Uterus (tissue), 3 donors: ENCODE measurements at regions not wholly inside any gene's neighbourhood (a gene's known extent, or its start where the extent isn't known, plus 50 kb on each side); places are given as distances from the start of the nearest gene placed in this dataset.

ENCODE experiments used
- DNase-seq, 2 donors: peaks; one replicate each; pipeline ENCODE4 v3.0.0-alpha.2; 2019 to 2020
- H3K27ac ChIP-seq, 2 donors: fragments of 200-600 bp; sonication (generic); 1 replicate in 1 of 2; 2 replicates in 1 of 2; pipeline ENCODE4 v1.5.1; 2016 to 2018
- H3K27me3 ChIP-seq, 2 donors: fragments of 200-600 bp; sonication (generic); one replicate each; pipeline ENCODE4 v1.5.1; 2018 to 2019; ENCODE audit warnings: control low read depth in 1 of 2
- H3K36me3 ChIP-seq, 2 donors: fragments of 200-600 bp; sonication (generic); one replicate each; pipeline ENCODE4 v1.5.1; 2019; ENCODE audit warnings: control low read depth in 1 of 2
- H3K4me1 ChIP-seq, 2 donors: fragments of 200-600 bp; sonication (generic); one replicate each; pipeline ENCODE4 v1.5.1; 2018 to 2019; ENCODE audit warnings: control low read depth in 1 of 2
- H3K4me3 ChIP-seq, 2 donors: fragments of 200-600 bp; sonication (generic); 1 replicate in 1 of 2; 2 replicates in 1 of 2; pipeline ENCODE4 v1.5.1; 2018 to 2019; ENCODE audit warnings: mild to moderate bottlenecking in 1 of 2
- H3K9me3 ChIP-seq, 2 donors: fragments of 200-600 bp; sonication (generic); one replicate each; pipeline ENCODE4 v1.5.1; 2019; ENCODE audit warnings: control low read depth in 1 of 2
- CTCF ChIP-seq, 4 experiments: fragments of 200-600 bp in 2 of 4; fragments of 450-650 bp in 2 of 4; sonication (generic) in 2 of 4; IDR thresholded peaks; one replicate each; pipeline ENCODE4 v1.5.1; 2016 to 2019; ENCODE audit warnings: antibody characterized with exemption in 4 of 4, mild to moderate bottlenecking in 2 of 4, moderate library complexity in 1 of 4
- POLR2A ChIP-seq, 2 donors: fragments of 450-650 bp; IDR thresholded peaks; one replicate each; pipeline ENCODE4 v1.6.1; 2016; ENCODE audit warnings: antibody characterized with exemption in 2 of 2, mild to moderate bottlenecking in 1 of 2, moderate library complexity in 1 of 2
- intact Hi-C: fragments of 100-400 bp; cut with DNase I; formaldehyde crosslinking; loops from one replicate; pipeline ENCODE4 v1.15.1; 2023; ENCODE audit warnings: low total_unique reads
- donor health status: DM: yes; HTN: yes; CAD: no.

- TF ChIP-seq CTCF (IDR thresholded peaks at IDR 0.05) (no peak), POLR2A (IDR thresholded peaks at IDR 0.05) (no peak)
- Histone ChIP-seq H3K36me3 (no peaks in the 10 kb centered on the region), H3K27ac (peak overlapping the region in 1 of 2 donors; percentile 50), H3K27me3 (no peaks in the 10 kb centered on the region), H3K9me3 (no peaks in the 10 kb centered on the region), H3K4me1 (peaks cover 0 to 8% of the 10 kb centered on the region in 2 donors), H3K4me3 (no peak overlapping the region)
- no peak for DNase-seq
- intact Hi-C loops, result no loop called here
These were observed 101.0 kb downstream of the TTC32 start for GRCh38 chr2:19800796-19801195.

- no peak for TF ChIP-seq CTCF (IDR thresholded peaks at IDR 0.05)
- TF ChIP-seq POLR2A (IDR thresholded peaks at IDR 0.05), result no peak
- Histone ChIP-seq H3K9me3 (no peaks in the 10 kb centered on the region), H3K27me3 (no peaks in the 10 kb centered on the region), H3K4me1 (peaks cover 0 to 8% of the 10 kb centered on the region in 2 donors), H3K27ac (peak overlapping the region in 1 of 2 donors; percentile 50), H3K4me3 (no peak overlapping the region), H3K36me3 (no peaks in the 10 kb centered on the region)
- DNase-seq, result no peak
- intact Hi-C loops, result no loop called here
These were observed 101.7 kb downstream of the TTC32 start for GRCh38 chr2:19799881-19800780.

- Histone ChIP-seq H3K4me1 (peaks cover 0 to 8% of the 10 kb centered on the region in 2 donors), H3K36me3 (no peaks in the 10 kb centered on the region), H3K27ac (no peak overlapping the region), H3K9me3 (no peaks in the 10 kb centered on the region), H3K27me3 (no peaks in the 10 kb centered on the region), H3K4me3 (no peak overlapping the region)
- TF ChIP-seq POLR2A (IDR thresholded peaks at IDR 0.05) (no peak), CTCF (IDR thresholded peaks at IDR 0.05) (no peak)
- DNase-seq, result no peak
- intact Hi-C loops, result no loop called here
These were observed 103.9 kb downstream of the TTC32 start for GRCh38 chr2:19797871-19798270.

- DNase-seq, result no peak
- no peaks in the 10 kb centered on the region for H3K36me3 ChIP-seq
- H3K27me3 ChIP-seq, result no peaks in the 10 kb centered on the region
- no peak overlapping the region for H3K27ac ChIP-seq
- no peak overlapping the region for H3K4me3 ChIP-seq
- TF ChIP-seq CTCF (IDR thresholded peaks at IDR 0.05) (no peak), POLR2A (IDR thresholded peaks at IDR 0.05) (no peak)
- no peaks in the 10 kb centered on the region for H3K9me3 ChIP-seq
- peaks cover 0 to 5% of the 10 kb centered on the region in 2 donors for H3K4me1 ChIP-seq
- intact Hi-C loops, result no loop called here
These were observed 104.5 kb downstream of the TTC32 start for GRCh38 chr2:19797243-19797810.

- intact Hi-C loops, result no loop called here
- TF ChIP-seq CTCF (IDR thresholded peaks at IDR 0.05), result no peak
- no peak for TF ChIP-seq POLR2A (IDR thresholded peaks at IDR 0.05)
- Histone ChIP-seq H3K36me3 (no peaks in the 10 kb centered on the region), H3K27ac (no peak overlapping the region), H3K27me3 (no peaks in the 10 kb centered on the region), H3K9me3 (no peaks in the 10 kb centered on the region), H3K4me1 (no peaks in the 10 kb centered on the region), H3K4me3 (no peak overlapping the region)
- no peak for DNase-seq
These were observed 105.6 kb downstream of the TTC32 start for GRCh38 chr2:19796035-19796695.
